ENCODE measurements at regions not wholly inside any gene's neighbourhood (a gene's known extent, or its start where the extent isn't known, plus 50 kb on each side); places are given as distances from the start of the nearest gene placed in this dataset.

DNA sequence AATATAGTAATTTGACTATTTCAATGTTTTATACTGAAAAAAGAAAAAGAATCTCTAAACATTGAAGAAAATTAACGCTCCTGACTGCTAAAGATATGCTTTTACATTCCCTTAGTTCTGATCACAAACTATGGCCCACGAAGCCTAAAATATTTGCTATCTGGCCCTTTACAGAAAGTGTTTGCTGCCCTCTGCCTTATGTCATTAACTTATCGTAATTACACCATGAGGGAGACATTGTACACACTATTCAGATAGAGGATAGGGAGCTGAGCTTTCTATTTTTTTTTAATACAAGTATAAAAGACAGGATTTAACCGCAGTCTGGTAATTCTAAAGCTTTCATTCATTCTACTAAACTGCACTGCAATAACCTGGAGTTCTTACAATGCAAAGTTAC is 393.1 kb upstream of the DCC start:
- POLR2A ChIA-PET: no interaction called here
- no peak for DNase-seq (ENCODE audit: low read depth, low spot score)
- Histone ChIP-seq H3K4me3 (ENCODE audit: low read depth, low read length) (no peak overlapping the region), H3K9me3 (ENCODE audit: control insufficient read depth, insufficient read depth, low read length) (no peaks in the 10 kb centered on the region; the same call in 1 of the 2 replicates), H3K27ac (ENCODE audit: low read depth, low read length) (no peak overlapping the region), H3K27me3 (ENCODE audit: control insufficient read depth, insufficient read depth, low read length) (no peaks in the 10 kb centered on the region)
- no peak for TF ChIP-seq CTCF (IDR thresholded peaks at IDR 0.05; ENCODE audit: low read depth, low read length)
- CTCF ChIA-PET: no interaction called here

GRCh38 chr18:51952844-51953243 is 387.2 kb upstream of the DCC start:
- Histone ChIP-seq H3K4me3 (ENCODE audit: low read depth, low read length) (no peak overlapping the region), H3K9me3 (ENCODE audit: control insufficient read depth, insufficient read depth, low read length) (peaks cover 12% of the 10 kb centered on the region), H3K27me3 (ENCODE audit: control insufficient read depth, insufficient read depth, low read length) (no peaks in the 10 kb centered on the region), H3K27ac (ENCODE audit: low read depth, low read length) (no peak overlapping the region)
- DNase-seq (ENCODE audit: low read depth, low spot score): no peak
- TF ChIP-seq CTCF (IDR thresholded peaks at IDR 0.05; ENCODE audit: low read depth, low read length): no peak
- CTCF ChIA-PET: no interaction called here
- POLR2A ChIA-PET: no interaction called here

- TF ChIP-seq CTCF (IDR thresholded peaks at IDR 0.05; ENCODE audit: low read depth, low read length): no peak
- ChIA-PET CTCF (no interaction called here), POLR2A (no interaction called here)
- no peak overlapping the region for H3K4me3 ChIP-seq (ENCODE audit: low read depth, low read length)
- H3K27ac ChIP-seq (ENCODE audit: low read depth, low read length): no peak overlapping the region
- no peak for DNase-seq (ENCODE audit: low read depth, low spot score)
- peaks cover 12% of the 10 kb centered on the region for H3K9me3 ChIP-seq (ENCODE audit: control insufficient read depth, insufficient read depth, low read length)
- no peaks in the 10 kb centered on the region for H3K27me3 ChIP-seq (ENCODE audit: control insufficient read depth, insufficient read depth, low read length)
Measured at GRCh38 chr18:51953521-51953920, 386.5 kb upstream of the DCC start.

- Histone ChIP-seq H3K4me3 (ENCODE audit: low read depth, low read length) (no peak overlapping the region), H3K27me3 (ENCODE audit: control insufficient read depth, insufficient read depth, low read length) (no peaks in the 10 kb centered on the region), H3K9me3 (ENCODE audit: control insufficient read depth, insufficient read depth, low read length) (peaks cover 12% of the 10 kb centered on the region), H3K27ac (ENCODE audit: low read depth, low read length) (no peak overlapping the region)
- CTCF ChIA-PET: no interaction called here
- POLR2A ChIA-PET: no interaction called here
- TF ChIP-seq CTCF (IDR thresholded peaks at IDR 0.05; ENCODE audit: low read depth, low read length): no peak
- no peak for DNase-seq (ENCODE audit: low read depth, low spot score)
Measured at GRCh38 chr18:51955136-51955535, 384.9 kb upstream of the DCC start.

- no peak for TF ChIP-seq CTCF (IDR thresholded peaks at IDR 0.05; ENCODE audit: low read depth, low read length)
- ChIA-PET POLR2A (no interaction called here), CTCF (no interaction called here)
- Histone ChIP-seq H3K27me3 (ENCODE audit: control insufficient read depth, insufficient read depth, low read length) (no peaks in the 10 kb centered on the region), H3K4me3 (ENCODE audit: low read depth, low read length) (no peak overlapping the region), H3K27ac (ENCODE audit: low read depth, low read length) (no peak overlapping the region), H3K9me3 (ENCODE audit: control insufficient read depth, insufficient read depth, low read length) (peaks cover 12% of the 10 kb centered on the region)
- no peak for DNase-seq (ENCODE audit: low read depth, low spot score)
Measured at GRCh38 chr18:51957001-51957400, 383.0 kb upstream of the DCC start.

Measured in AG04450 (cell line).